Esophagus squamous epithelium (tissue), 4 donors: ENCODE measurements at regions not wholly inside any gene's neighbourhood (a gene's known extent, or its start where the extent isn't known, plus 50 kb on each side); places are given as distances from the start of the nearest gene placed in this dataset.

Source experiments
- POLR2A ChIP-seq, 4 donors: fragments of 450-650 bp; IDR thresholded peaks; one replicate each; pipeline ENCODE4 v1.6.1; 2017; ENCODE audit warnings: antibody characterized with exemption in 4 of 4, mild to moderate bottlenecking in 4 of 4, moderate library complexity in 3 of 4
- TF ChIP-seq, protein P1 (sequence below), 6 experiments: fragments of 450-650 bp in 4 of 6; fragments of 200-600 bp in 2 of 6; sonication (generic) in 2 of 6; IDR thresholded peaks; one replicate each; pipeline ENCODE4 v1.5.1; 2016 to 2019; ENCODE audit warnings: antibody characterized with exemption in 6 of 6, mild to moderate bottlenecking in 4 of 6, moderate library complexity in 4 of 6

GRCh38 chr18:44046376-44046975, 634.2 kb upstream of the SETBP1 start:
- no peak for TF ChIP-seq POLR2A (IDR thresholded peaks at IDR 0.05)
- TF ChIP-seq, protein P1, sequence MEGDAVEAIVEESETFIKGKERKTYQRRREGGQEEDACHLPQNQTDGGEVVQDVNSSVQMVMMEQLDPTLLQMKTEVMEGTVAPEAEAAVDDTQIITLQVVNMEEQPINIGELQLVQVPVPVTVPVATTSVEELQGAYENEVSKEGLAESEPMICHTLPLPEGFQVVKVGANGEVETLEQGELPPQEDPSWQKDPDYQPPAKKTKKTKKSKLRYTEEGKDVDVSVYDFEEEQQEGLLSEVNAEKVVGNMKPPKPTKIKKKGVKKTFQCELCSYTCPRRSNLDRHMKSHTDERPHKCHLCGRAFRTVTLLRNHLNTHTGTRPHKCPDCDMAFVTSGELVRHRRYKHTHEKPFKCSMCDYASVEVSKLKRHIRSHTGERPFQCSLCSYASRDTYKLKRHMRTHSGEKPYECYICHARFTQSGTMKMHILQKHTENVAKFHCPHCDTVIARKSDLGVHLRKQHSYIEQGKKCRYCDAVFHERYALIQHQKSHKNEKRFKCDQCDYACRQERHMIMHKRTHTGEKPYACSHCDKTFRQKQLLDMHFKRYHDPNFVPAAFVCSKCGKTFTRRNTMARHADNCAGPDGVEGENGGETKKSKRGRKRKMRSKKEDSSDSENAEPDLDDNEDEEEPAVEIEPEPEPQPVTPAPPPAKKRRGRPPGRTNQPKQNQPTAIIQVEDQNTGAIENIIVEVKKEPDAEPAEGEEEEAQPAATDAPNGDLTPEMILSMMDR (IDR thresholded peaks at IDR 0.05): no peak
